PC-3 (cell line): ENCODE measurements at regions not wholly inside any gene's neighbourhood (a gene's known extent, or its start where the extent isn't known, plus 50 kb on each side); places are given as distances from the start of the nearest gene placed in this dataset.

Experiments used
- ATAC-seq: fragments of 200-7000 bp; cut with Tn5 transposase; 2 replicates; pipeline ENCODE4 v1.9.1; 2020; ENCODE audit warnings: mild to moderate bottlenecking, moderate library complexity
- BruUV-seq: library from RNA; stranded (reverse); fragments of 400-500 nt; replicated peaks from 2 replicates; lab custom pipeline; 2021; lab: Mats Ljungman, UMichigan
- CTCF ChIA-PET: fragments of 300-600 bp; sonication (Branson Sonifier 250); formaldehyde crosslinking; loops from one replicate; lab custom pipeline; 2022; ENCODE audit warnings: antibody characterized with exemption; lab: Charles Lee
- POLR2A ChIA-PET: fragments of 300-600 bp; sonication (Branson Sonifier 250); formaldehyde crosslinking; loops from one replicate; lab custom pipeline; 2022; ENCODE audit warnings: antibody characterized with exemption; ENCODE audit not compliant: unreplicated experiment; lab: Charles Lee
- DNase-seq: peaks from one replicate; pipeline ENCODE4 v3.0.0-alpha.2; 2015
- H2AFZ ChIP-seq: fragments of 300-600 bp; sonication (generic); 2 replicates; pipeline ENCODE4 v1.6.0; 2016; ENCODE audit warnings: antibody characterized with exemption, low read length
- H3F3A ChIP-seq: fragments of 300-600 bp; sonication (generic); one replicate; pipeline ENCODE4 v1.6.0; 2017; ENCODE audit warnings: antibody characterized with exemption, low read length, control low read depth, mild to moderate bottlenecking; ENCODE audit not compliant: unreplicated experiment
- H3K27ac ChIP-seq: fragments of 300-600 bp; sonication (generic); 2 replicates; pipeline ENCODE4 v1.5.1; 2016; ENCODE audit warnings: mild to moderate bottlenecking, low read length
- H3K27me3 ChIP-seq: fragments of 300-600 bp; sonication (generic); 2 replicates; pipeline ENCODE4 v1.6.1; 2016; ENCODE audit warnings: low read length, mixed read lengths
- H3K36me3 ChIP-seq: fragments of 300-600 bp; sonication (generic); 2 replicates; pipeline ENCODE4 v1.6.1; 2016; ENCODE audit warnings: low read depth, mixed run types, low read length, mixed read lengths
- H3K4me1 ChIP-seq: fragments of 300-600 bp; sonication (generic); 2 replicates; pipeline ENCODE4 v1.5.1; 2016; ENCODE audit warnings: low read length; ENCODE audit not compliant: insufficient read depth
- H3K4me2 ChIP-seq: fragments of 300-600 bp; sonication (generic); 2 replicates; pipeline ENCODE4 v1.6.0; 2016; ENCODE audit warnings: low read length
- H3K4me3 ChIP-seq: fragments of 300-600 bp; sonication (generic); 2 replicates; pipeline ENCODE4 v1.5.1; 2016; ENCODE audit warnings: mild to moderate bottlenecking, low read length, mixed read lengths
- H3K79me2 ChIP-seq: fragments of 300-600 bp; sonication (generic); 2 replicates; pipeline ENCODE4 v1.6.1; 2017; ENCODE audit warnings: low read length, mixed read lengths
- H3K9ac ChIP-seq: fragments of 300-600 bp; sonication (generic); 2 replicates; pipeline ENCODE4 v1.6.0; 2016; ENCODE audit warnings: mild to moderate bottlenecking, low read length
- H3K9me2 ChIP-seq: fragments of 300-600 bp; sonication (generic); replicated peaks from 2 replicates; pipeline ENCODE4 v1.6.1; 2016; ENCODE audit warnings: mixed run types, low read length, mixed read lengths
- H3K9me3 ChIP-seq: fragments of 300-600 bp; sonication (generic); 2 replicates; pipeline ENCODE4 v1.6.1; 2016; ENCODE audit warnings: low read length, mixed read lengths
- H4K20me1 ChIP-seq: fragments of 300-600 bp; sonication (generic); 2 replicates; pipeline ENCODE4 v1.6.1; 2016; ENCODE audit warnings: low read length, mixed read lengths
- EZH2 ChIP-seq: fragments of 300-600 bp; sonication (generic); IDR thresholded peaks from one replicate; pipeline ENCODE4 v1.6.1; 2017; ENCODE audit warnings: antibody characterized with exemption, mild to moderate bottlenecking, low read length; ENCODE audit not compliant: unreplicated experiment
- intact Hi-C: fragments of 100-400 bp; cut with micrococcal nuclease; formaldehyde crosslinking; loops from 2 replicates; pipeline ENCODE4 v1.9.0; 2023
- TF ChIP-seq, protein P1 (sequence below): fragments of 300-600 bp; sonication (generic); conservative IDR thresholded peaks from 2 replicates; pipeline ENCODE4 v1.5.1; 2017; ENCODE audit warnings: antibody characterized with exemption, low read depth, mild to moderate bottlenecking, low read length

DNA sequence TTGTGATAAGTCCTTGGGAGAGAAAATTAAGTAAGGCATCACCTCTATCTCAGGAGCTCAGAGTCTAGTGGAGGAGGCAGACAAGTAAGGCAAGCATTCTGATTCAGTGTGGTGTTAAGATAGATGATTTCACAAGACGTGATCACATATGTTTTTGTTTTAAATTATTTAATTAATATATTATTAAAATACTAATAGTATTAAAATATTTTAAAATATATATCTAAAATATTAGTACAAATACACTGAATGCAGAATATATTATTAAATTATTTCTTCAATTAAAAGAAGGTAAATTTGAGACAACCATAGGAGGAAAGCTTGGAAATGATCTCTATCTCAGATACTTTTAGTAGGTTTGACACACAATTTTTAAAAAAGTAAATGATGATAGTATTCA lies 51.5 kb upstream of the ANO4 start:
- POLR2A ChIA-PET: no interaction called here
- no peak overlapping the region for H3K27ac ChIP-seq
- H2AFZ ChIP-seq: no peak overlapping the region
- H3K79me2 ChIP-seq: no peaks in the 10 kb centered on the region
- H3K9me2 ChIP-seq: no peaks in the 10 kb centered on the region
- BruUV-seq: no TSS peak
- CTCF ChIA-PET: no interaction called here
- no peak overlapping the region for H3K4me2 ChIP-seq
- H3K4me1 ChIP-seq: no peaks in the 10 kb centered on the region
- H4K20me1 ChIP-seq: no peaks in the 10 kb centered on the region
- intact Hi-C loops: no loop called here
- H3K36me3 ChIP-seq: no peaks in the 10 kb centered on the region
- H3K4me3 ChIP-seq: no peak overlapping the region
- peaks cover 17% of the 10 kb centered on the region for H3K27me3 ChIP-seq
- DNase-seq (no peak), ATAC-seq (no peak)
- H3K9ac ChIP-seq: no peak overlapping the region
- TF ChIP-seq, protein P1, sequence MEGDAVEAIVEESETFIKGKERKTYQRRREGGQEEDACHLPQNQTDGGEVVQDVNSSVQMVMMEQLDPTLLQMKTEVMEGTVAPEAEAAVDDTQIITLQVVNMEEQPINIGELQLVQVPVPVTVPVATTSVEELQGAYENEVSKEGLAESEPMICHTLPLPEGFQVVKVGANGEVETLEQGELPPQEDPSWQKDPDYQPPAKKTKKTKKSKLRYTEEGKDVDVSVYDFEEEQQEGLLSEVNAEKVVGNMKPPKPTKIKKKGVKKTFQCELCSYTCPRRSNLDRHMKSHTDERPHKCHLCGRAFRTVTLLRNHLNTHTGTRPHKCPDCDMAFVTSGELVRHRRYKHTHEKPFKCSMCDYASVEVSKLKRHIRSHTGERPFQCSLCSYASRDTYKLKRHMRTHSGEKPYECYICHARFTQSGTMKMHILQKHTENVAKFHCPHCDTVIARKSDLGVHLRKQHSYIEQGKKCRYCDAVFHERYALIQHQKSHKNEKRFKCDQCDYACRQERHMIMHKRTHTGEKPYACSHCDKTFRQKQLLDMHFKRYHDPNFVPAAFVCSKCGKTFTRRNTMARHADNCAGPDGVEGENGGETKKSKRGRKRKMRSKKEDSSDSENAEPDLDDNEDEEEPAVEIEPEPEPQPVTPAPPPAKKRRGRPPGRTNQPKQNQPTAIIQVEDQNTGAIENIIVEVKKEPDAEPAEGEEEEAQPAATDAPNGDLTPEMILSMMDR: no peak
- TF ChIP-seq EZH2: no peak
- no peaks in the 10 kb centered on the region for H3K9me3 ChIP-seq
- H3F3A ChIP-seq: no peaks in the 10 kb centered on the region
